GM21528 (cell line): ENCODE measurements at regions not wholly inside any gene's neighbourhood (a gene's known extent, or its start where the extent isn't known, plus 50 kb on each side); places are given as distances from the start of the nearest gene placed in this dataset.
A peak's percentile ranks its signal among the peaks of the same experiment; 100 is the strongest.
"Not testable (repeated sequence)": the region's sequence is repeated elsewhere in the genome, so short reads cannot be mapped to it uniquely, and the experiment has no call there.

Experiments used
- ATAC-seq: cut with Tn5 transposase; IDR thresholded peaks from one replicate; pipeline ENCODE4 v1.9.1; 2021; ENCODE audit warnings: mild to moderate bottlenecking, moderate library complexity; ENCODE audit not compliant: unreplicated experiment, low FRiP score

DNA sequence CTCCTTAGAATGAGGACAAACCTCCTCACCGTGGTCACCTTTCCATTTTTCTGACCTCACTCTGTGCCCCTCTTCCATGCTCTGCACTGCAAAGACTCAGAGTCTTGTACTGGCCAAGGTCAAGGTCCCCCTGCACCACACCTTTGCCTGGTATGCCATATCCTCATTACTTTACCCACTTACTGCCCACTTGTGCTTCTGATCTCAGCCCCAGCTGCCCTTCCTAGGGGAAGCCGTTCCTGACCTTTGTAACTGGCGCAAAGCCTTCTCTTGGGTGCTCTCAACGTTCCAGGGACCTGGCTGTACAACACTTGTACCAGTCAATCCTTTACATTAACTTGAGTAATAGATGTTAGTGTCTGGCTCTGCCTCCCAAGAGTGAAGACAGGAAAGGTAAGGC lies 256.0 kb downstream of the SV2B start:
- ATAC-seq = no peak

GRCh38 chr15:91357011-91357410 lies 257.0 kb downstream of the SV2B start:
- ATAC-seq = no peak

DNA sequence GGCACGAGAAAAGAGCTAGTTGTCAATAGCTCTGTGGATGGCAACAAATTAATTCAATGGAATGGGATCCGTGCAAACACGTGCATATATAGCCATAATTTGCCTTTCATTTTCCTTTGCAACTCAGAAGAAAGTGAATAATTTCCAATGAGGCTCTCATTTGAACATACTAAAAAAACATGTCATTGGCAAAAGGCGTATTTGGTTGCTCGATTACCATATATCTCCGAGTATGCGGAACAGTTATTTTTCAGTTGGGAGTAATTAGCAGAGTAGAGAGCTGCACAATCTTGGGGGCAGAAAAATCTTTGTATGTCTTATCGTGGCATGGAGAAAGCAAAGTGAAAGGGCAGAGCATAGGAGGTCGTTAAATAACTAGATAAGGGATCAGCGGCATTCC lies 257.4 kb downstream of the SV2B start:
- no peak for ATAC-seq

- no peak for ATAC-seq
Observed at GRCh38 chr15:91358405-91358804, 258.3 kb downstream of the SV2B start.

DNA sequence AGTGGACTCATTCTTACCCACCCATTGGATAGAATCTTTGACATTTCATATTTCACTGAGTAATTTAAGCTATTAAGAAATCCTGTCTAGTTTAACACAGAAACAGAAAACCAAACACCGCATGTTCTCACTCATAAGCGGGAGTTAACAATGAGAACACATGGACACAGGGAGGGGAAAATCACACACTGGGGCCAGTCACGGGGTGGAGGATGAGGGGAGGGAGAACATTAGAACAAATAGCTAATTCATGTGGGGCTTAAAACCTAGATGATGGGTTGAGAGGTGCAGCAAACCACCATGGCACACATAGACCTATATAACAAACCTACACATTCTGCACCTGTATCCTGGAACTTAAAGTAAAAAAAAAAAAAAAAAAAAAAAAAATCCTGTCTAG lies 261.6 kb downstream of the SV2B start:
- ATAC-seq = not testable (repeated sequence)

GRCh38 chr15:91366111-91366510 lies 266.1 kb downstream of the SV2B start:
- no peak for ATAC-seq

GRCh38 chr15:91368611-91369010 lies 268.6 kb downstream of the SV2B start:
- ATAC-seq = no peak

GRCh38 chr15:91369823-91370222 lies 269.8 kb downstream of the SV2B start:
- ATAC-seq = no peak

- ATAC-seq = not testable (repeated sequence)
Observed at GRCh38 chr15:91371345-91371744, 271.3 kb downstream of the SV2B start.

DNA sequence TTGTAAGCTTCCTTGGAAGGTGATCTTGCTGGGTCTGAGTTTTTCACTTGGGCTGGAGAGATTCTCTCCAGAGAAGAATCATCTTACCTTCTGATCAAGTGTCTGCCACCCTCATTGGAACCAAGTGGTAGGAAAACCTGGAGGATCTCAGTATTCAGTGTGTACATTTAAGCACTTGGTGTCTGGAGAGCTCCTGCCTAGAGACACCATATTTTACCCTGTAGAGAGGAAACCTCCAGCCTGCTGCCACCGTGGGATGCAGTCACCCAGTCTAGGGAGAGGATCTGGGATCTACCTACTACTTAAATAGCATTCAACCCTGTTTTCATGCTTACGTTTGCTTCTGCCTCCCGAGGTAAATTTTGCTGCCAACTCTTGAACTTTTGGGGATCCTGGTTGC lies 274.3 kb downstream of the SV2B start:
- ATAC-seq = no peak

DNA sequence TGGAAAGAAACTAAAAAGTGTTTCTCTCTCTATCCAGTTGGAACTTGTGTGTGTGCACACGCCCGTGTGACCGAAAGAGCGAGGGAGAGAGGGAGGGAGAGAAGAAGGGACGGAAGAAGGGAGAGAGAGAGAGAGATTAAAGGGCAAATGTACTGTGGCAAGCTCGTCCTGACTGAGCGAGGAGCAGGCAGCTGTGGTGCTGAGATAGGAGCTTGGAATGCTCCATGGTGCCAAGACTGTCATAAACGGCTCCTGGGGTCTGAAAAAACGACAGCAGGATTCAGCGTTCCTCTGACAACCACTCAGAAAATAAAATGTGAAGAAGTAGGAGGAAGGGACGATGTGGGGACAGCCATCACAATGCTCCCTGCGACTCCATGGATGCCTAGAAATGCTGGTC lies 276.0 kb downstream of the SV2B start:
- ATAC-seq = no peak

- no peak for ATAC-seq
Observed at GRCh38 chr15:91380114-91380513, 280.1 kb downstream of the SV2B start.

GRCh38 chr15:91383532-91383931 lies 283.5 kb downstream of the SV2B start:
- no peak for ATAC-seq

GRCh38 chr15:91384189-91384730 lies 284.2 kb downstream of the SV2B start:
- ATAC-seq = no peak

- no peak for ATAC-seq
Observed at GRCh38 chr15:91385311-91385710, 285.3 kb downstream of the SV2B start.

DNA sequence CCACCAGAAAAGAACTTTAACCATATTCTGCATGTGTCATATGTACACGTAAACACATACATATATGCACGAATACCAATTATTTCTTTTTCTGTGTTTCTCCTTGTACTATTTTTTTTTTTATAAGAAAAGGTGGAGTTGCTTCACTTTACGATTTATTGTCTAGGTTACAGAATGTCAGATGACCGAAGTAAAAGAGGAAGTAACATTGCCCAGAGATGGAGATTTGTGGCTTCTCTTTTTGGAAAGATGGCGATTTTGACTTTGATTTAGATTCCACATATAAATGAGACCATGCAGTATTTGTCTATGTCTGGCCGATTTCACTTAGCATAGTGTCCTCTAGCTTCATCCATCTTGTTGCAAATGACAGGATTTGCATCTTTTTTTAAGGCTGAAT lies 293.1 kb downstream of the SV2B start:
- no peak for ATAC-seq

GRCh38 chr15:91400481-91400880 lies 300.4 kb downstream of the SV2B start:
- no peak for ATAC-seq

GRCh38 chr15:91407269-91407889 lies 307.3 kb downstream of the SV2B start:
- ATAC-seq = peak; percentile 51

GRCh38 chr15:91408476-91409076 lies 308.5 kb downstream of the SV2B start:
- ATAC-seq = peak; percentile 65

DNA sequence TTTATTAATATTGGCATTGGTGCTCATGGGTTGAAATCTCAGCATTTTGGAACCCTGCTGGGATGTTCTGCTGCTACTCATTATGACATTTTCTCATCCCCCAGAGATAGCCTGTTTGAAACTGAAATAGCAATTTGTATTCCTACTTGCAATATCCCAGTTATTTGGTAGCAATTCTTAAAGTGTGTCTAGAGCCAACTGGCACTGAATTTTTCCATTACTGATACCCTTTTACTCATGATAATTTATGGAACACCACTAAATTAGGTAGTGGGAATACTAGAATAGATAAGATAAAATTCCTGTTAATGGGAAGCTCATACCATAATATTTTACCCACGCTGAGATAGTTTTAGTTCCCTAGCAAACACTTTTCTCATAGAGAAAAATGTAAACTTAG lies 309.3 kb downstream of the SV2B start:
- ATAC-seq = no peak

- no peak for ATAC-seq
Observed at GRCh38 chr15:91411586-91411985, 311.5 kb downstream of the SV2B start.
